Fibroblast of lung (primary cell): ENCODE measurements at regions not wholly inside any gene's neighbourhood (a gene's known extent, or its start where the extent isn't known, plus 50 kb on each side); places are given as distances from the start of the nearest gene placed in this dataset.

Experiments used
- DNase-seq, 2 donors: peaks; one replicate each; pipeline versions ENCODE4 v3.0.0 to v3.0.0-alpha.2; 2010; ENCODE audit warnings: low read depth in 2 of 2
- H2AFZ ChIP-seq: 2 replicates; pipeline ENCODE4 v1.5.1; 2012; ENCODE audit warnings: low read length, control low read depth, inconsistent platforms
- H3K27ac ChIP-seq: 2 replicates; pipeline ENCODE4 v1.5.1; 2011; ENCODE audit warnings: low read length, control low read depth; ENCODE audit not compliant: insufficient read depth
- H3K27me3 ChIP-seq: 2 replicates; pipeline ENCODE4 v1.5.1; 2011; ENCODE audit warnings: mild to moderate bottlenecking, low read length; ENCODE audit not compliant: control insufficient read depth, insufficient read depth
- H3K36me3 ChIP-seq: 2 replicates; pipeline ENCODE4 v1.5.1; 2011; ENCODE audit warnings: low read length; ENCODE audit not compliant: control insufficient read depth, insufficient read depth
- H3K4me1 ChIP-seq: 2 replicates; pipeline ENCODE4 v1.5.1; 2011; ENCODE audit warnings: low read length; ENCODE audit not compliant: control insufficient read depth, insufficient read depth; ENCODE audit errors: extremely low read depth
- H3K4me2 ChIP-seq: 2 replicates; pipeline ENCODE4 v1.5.1; 2011; ENCODE audit warnings: low read length, control low read depth; ENCODE audit not compliant: insufficient read depth; ENCODE audit errors: extremely low read depth
- H3K4me3 ChIP-seq, 4 experiments: fragments of 200-600 bp in 1 of 4; sonication (generic) in 1 of 4; replicated peaks in 1 of 4; 2 replicates each; pipeline ENCODE4 v1.5.1; 2011 to 2016; ENCODE audit warnings: low read length in 4 of 4, low read depth in 3 of 4, mild to moderate bottlenecking in 3 of 4, control low read depth in 2 of 4, inconsistent platforms in 1 of 4, mixed read lengths in 1 of 4; ENCODE audit not compliant: insufficient read depth in 1 of 4; ENCODE audit errors: control extremely low read depth in 1 of 4
- H3K79me2 ChIP-seq: 2 replicates; pipeline ENCODE4 v1.5.1; 2012; ENCODE audit warnings: mild to moderate bottlenecking, low read length, inconsistent platforms; ENCODE audit not compliant: control insufficient read depth, insufficient read depth
- H3K9ac ChIP-seq: 2 replicates; pipeline ENCODE4 v1.5.1; 2011; ENCODE audit warnings: mild to moderate bottlenecking, low read length, control low read depth; ENCODE audit not compliant: insufficient read depth
- H3K9me3 ChIP-seq: 2 replicates; pipeline ENCODE4 v1.5.1; 2012; ENCODE audit warnings: low read depth, low read length; ENCODE audit not compliant: control insufficient read depth, insufficient read depth
- H4K20me1 ChIP-seq: 2 replicates; pipeline ENCODE4 v1.5.1; 2011; ENCODE audit warnings: low read length; ENCODE audit not compliant: control insufficient read depth, insufficient read depth; ENCODE audit errors: extremely low read depth
- CTCF ChIP-seq, 2 donors: IDR thresholded peaks in 1 of 2; conservative IDR thresholded peaks in 1 of 2; 1 replicate in 1 of 2; 2 replicates in 1 of 2; pipeline ENCODE4 v1.5.1; 2011 to 2012; ENCODE audit warnings: low read length in 2 of 2, control low read depth in 1 of 2, inconsistent platforms in 1 of 2, low read depth in 1 of 2, mild to moderate bottlenecking in 1 of 2
- EZH2 ChIP-seq: IDR thresholded peaks from 2 replicates; pipeline ENCODE4 v1.5.1; 2012; ENCODE audit warnings: low read length, control low read depth, mild to moderate bottlenecking; ENCODE audit errors: missing control alignments

DNA sequence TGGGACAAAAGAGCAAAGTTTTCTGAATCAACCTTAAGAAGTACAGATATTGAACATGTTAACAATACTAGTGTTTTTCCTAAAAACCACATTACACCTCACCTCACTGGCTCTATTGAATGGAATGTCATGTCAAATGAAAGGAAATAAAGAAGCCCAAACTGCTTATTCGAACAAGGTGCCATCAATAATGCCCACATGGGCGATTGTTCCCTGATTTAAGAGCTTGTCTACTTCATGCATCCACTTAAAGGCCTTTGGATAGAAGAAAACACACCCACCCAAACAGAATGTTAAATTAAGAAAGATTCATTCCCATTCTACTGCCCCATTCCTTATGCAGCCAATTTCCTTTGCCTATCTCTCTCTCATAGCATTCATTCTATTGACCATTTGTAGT is 118.5 kb upstream of the PAQR3 start:
- no peak overlapping the region for H2AFZ ChIP-seq
- no peak overlapping the region for H3K4me2 ChIP-seq
- H3K79me2 ChIP-seq = no peaks in the 10 kb centered on the region
- DNase-seq = no peak
- no peaks in the 10 kb centered on the region for H3K36me3 ChIP-seq
- H3K27ac ChIP-seq = no peak overlapping the region
- H3K9ac ChIP-seq = no peak overlapping the region
- no peaks in the 10 kb centered on the region for H3K27me3 ChIP-seq
- no peaks in the 10 kb centered on the region for H4K20me1 ChIP-seq
- no peak overlapping the region for H3K4me3 ChIP-seq
- H3K9me3 ChIP-seq = no peaks in the 10 kb centered on the region
- TF ChIP-seq CTCF (conservative IDR thresholded peaks at IDR 0.05 in 1 of 2, IDR thresholded peaks at IDR 0.05 in 1 of 2; ENCODE audit: low read depth in 1 of 2, low read length in 2 of 2) (no peak), EZH2 (no peak)
- H3K4me1 ChIP-seq = no peaks in the 10 kb centered on the region

DNA sequence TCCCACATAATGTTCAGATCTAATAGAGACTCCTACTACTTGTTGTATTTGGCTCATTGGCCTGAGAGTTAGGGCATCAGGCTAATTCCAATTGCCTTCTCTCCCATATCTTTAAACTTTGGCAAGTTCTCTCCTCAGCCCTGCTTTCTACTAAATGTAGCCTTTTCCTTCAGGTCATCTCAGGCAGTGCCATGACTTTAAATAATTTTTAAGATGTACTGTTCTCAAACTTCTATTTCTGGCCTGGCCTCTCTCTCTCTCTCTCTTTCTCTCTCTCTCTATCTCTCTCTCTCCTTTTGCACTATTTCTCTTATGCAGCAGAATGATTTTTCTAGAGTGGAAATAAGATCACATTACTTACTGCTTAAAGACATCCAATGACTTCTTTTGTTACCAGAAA is 114.5 kb upstream of the PAQR3 start:
- Histone ChIP-seq H3K9ac (no peak overlapping the region), H3K79me2 (no peaks in the 10 kb centered on the region), H3K4me1 (no peaks in the 10 kb centered on the region), H4K20me1 (no peaks in the 10 kb centered on the region), H2AFZ (no peak overlapping the region), H3K4me3 (no peak overlapping the region), H3K36me3 (no peaks in the 10 kb centered on the region), H3K9me3 (no peaks in the 10 kb centered on the region), H3K4me2 (no peak overlapping the region), H3K27me3 (no peaks in the 10 kb centered on the region), H3K27ac (no peak overlapping the region)
- TF ChIP-seq EZH2 = no peak
- no peak for TF ChIP-seq CTCF (conservative IDR thresholded peaks at IDR 0.05 in 1 of 2, IDR thresholded peaks at IDR 0.05 in 1 of 2; ENCODE audit: low read depth in 1 of 2, low read length in 2 of 2)
- no peak for DNase-seq

DNA sequence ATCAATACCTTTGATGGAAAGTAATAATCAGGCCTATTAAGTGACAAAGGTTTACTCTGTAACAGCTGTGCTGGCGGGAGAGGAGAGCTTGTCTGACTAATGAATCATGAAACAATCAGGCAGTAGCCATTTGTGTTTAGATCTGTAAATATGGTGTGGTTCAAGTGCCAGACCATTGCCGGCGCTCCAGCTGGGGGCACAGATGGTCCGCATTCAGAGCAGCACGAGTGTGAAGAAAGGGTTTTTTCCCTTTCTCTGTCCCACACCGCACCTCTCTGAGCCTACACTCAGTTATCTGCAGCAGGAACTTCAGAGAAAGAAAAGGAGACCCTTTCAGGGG is 111.3 kb upstream of the PAQR3 start:
- TF ChIP-seq EZH2 (no peak), CTCF (conservative IDR thresholded peaks at IDR 0.05 in 1 of 2, IDR thresholded peaks at IDR 0.05 in 1 of 2; ENCODE audit: low read depth in 1 of 2, low read length in 2 of 2) (no peak)
- no peak overlapping the region for H3K4me3 ChIP-seq

More for the DNA sequence above, 111.3 kb upstream of the PAQR3 start:
- no peaks in the 10 kb centered on the region for H3K79me2 ChIP-seq
- H3K9me3 ChIP-seq = no peaks in the 10 kb centered on the region
- H3K9ac ChIP-seq = no peak overlapping the region
- no peak overlapping the region for H2AFZ ChIP-seq
- H3K4me1 ChIP-seq = no peaks in the 10 kb centered on the region
- no peak overlapping the region for H3K4me2 ChIP-seq
- no peaks in the 10 kb centered on the region for H4K20me1 ChIP-seq
- DNase-seq = no peak
- H3K36me3 ChIP-seq = no peaks in the 10 kb centered on the region
- H3K27ac ChIP-seq = no peak overlapping the region
- H3K27me3 ChIP-seq = no peaks in the 10 kb centered on the region
